ENCODE measurements at regions not wholly inside any gene's neighbourhood (a gene's known extent, or its start where the extent isn't known, plus 50 kb on each side); places are given as distances from the start of the nearest gene placed in this dataset.

DNA sequence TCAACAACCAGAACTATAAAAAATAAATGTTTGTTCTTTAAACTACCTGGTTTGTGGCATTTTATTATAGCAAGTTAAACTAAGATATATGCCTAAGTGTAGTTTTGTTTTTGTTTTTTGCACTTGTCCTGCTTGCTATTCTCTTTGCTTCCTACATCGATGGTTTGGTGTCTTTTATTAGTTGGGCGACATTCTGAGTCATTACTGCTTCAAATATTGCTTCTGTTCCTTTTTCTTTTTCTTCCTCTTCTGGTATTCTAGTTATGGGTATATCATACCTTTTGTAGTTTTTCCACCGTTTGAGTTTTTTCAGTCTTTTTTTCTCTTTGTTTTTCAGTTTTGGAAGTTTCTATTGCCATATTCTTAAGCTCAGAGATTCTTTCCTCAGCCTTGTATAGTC lies 86.9 kb downstream of the MACIR start:
- peaks cover 4 to 7% of the 10 kb centered on the region in 2 donors for H3K27me3 Mint-ChIP-seq (ENCODE audit: low read depth in 2 of 2)
- Histone ChIP-seq H3K36me3 (ENCODE audit: control insufficient read depth, insufficient read depth, low read length) (no peaks in the 10 kb centered on the region), H3K27me3 (ENCODE audit: control insufficient read depth, insufficient read depth, low read length) (no peaks in the 10 kb centered on the region), H3K27ac (ENCODE audit: low read length) (no peak overlapping the region), H3K9me3 (ENCODE audit: control insufficient read depth, insufficient read depth, low read length) (no peaks in the 10 kb centered on the region), H3K4me1 (ENCODE audit: control insufficient read depth, insufficient read depth, low read length) (no peaks in the 10 kb centered on the region), H3K4me3 (ENCODE audit: low read length) (no peak overlapping the region)
- peaks cover 0 to 5% of the 10 kb centered on the region in 2 donors for H3K9me3 Mint-ChIP-seq
- H3K4me1 Mint-ChIP-seq: no peaks in the 10 kb centered on the region
- intact Hi-C loops (cut with micrococcal nuclease): no loop called here
- TF ChIP-seq, protein P1, sequence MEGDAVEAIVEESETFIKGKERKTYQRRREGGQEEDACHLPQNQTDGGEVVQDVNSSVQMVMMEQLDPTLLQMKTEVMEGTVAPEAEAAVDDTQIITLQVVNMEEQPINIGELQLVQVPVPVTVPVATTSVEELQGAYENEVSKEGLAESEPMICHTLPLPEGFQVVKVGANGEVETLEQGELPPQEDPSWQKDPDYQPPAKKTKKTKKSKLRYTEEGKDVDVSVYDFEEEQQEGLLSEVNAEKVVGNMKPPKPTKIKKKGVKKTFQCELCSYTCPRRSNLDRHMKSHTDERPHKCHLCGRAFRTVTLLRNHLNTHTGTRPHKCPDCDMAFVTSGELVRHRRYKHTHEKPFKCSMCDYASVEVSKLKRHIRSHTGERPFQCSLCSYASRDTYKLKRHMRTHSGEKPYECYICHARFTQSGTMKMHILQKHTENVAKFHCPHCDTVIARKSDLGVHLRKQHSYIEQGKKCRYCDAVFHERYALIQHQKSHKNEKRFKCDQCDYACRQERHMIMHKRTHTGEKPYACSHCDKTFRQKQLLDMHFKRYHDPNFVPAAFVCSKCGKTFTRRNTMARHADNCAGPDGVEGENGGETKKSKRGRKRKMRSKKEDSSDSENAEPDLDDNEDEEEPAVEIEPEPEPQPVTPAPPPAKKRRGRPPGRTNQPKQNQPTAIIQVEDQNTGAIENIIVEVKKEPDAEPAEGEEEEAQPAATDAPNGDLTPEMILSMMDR (IDR thresholded peaks at IDR 0.05): no peak
- no peaks in the 10 kb centered on the region for H3K36me3 Mint-ChIP-seq
- no peak overlapping the region for H3K4me3 Mint-ChIP-seq
- no peak overlapping the region for H3K27ac Mint-ChIP-seq
- no CpG with 5 or more reads among the region's 3 CpGs for WGBS (ENCODE audit: insufficient coverage)
- ATAC-seq (no peak), DNase-seq (no peak)

DNA sequence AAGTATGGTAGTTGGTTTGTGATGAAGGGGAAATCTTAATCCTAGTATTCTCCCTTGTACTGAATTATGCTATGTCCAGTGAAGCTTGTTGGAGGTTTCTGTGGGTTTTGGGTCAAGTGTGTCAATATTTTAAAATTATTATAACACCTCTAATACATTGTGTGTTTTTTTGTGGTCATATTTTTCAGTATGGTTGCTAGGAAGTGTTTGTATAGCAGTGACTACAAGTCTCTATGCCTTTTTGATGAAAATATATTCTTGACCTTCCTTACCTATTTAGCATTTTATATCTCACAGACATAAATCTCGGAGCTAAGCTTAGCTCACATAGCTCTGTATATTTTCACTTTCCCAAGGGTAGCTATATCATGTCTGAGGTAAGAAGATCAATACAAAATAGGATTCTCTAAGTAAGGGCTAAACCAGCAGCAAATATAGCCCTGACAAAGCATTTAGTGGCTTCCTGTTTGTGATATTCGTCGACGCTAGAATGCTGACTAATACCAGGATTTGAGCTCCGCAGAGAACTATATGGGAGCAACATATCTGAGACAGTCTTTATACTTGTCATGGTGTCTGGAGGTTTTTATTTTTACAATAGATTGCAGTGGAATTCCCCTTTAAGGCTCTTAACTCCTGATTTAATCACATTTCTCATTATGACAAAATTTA lies 82.3 kb downstream of the MACIR start:
- Mint-ChIP-seq H3K4me1 (no peaks in the 10 kb centered on the region), H3K9me3 (peaks cover 0 to 5% of the 10 kb centered on the region in 2 donors), H3K27me3 (ENCODE audit: low read depth in 2 of 2) (no peaks in the 10 kb centered on the region), H3K4me3 (no peak overlapping the region), H3K36me3 (no peaks in the 10 kb centered on the region), H3K27ac (no peak overlapping the region)
- Histone ChIP-seq H3K9me3 (ENCODE audit: control insufficient read depth, insufficient read depth, low read length) (no peaks in the 10 kb centered on the region), H3K27me3 (ENCODE audit: control insufficient read depth, insufficient read depth, low read length) (no peaks in the 10 kb centered on the region), H3K4me3 (ENCODE audit: low read length) (no peak overlapping the region), H3K4me1 (ENCODE audit: control insufficient read depth, insufficient read depth, low read length) (no peaks in the 10 kb centered on the region), H3K36me3 (ENCODE audit: control insufficient read depth, insufficient read depth, low read length) (no peaks in the 10 kb centered on the region), H3K27ac (ENCODE audit: low read length) (no peak overlapping the region)
- 7% methylated on average over 4 of the region's 5 CpGs for WGBS (ENCODE audit: insufficient coverage)
- intact Hi-C loops (cut with micrococcal nuclease): no loop called here
- no peak for ATAC-seq
- TF ChIP-seq, protein P1 (IDR thresholded peaks at IDR 0.05): no peak
- no peak for DNase-seq

DNA sequence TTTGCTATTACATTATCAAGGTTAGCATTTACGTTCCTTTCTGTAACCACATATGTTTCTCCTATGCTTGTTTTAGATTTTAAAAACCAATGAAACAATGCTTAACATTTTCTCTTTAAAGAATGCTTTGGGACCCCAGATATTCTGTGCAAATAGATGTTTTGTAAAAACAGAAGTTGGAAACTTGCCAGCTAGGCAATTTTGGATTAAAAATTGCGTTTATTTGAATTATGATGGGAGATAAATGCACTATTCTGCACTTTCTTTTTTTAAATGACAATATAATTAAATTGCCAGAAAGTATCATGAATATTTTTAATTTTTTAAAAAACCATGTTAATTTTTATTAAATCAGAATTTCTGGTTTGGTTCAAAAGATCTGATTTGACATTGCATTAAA lies 81.6 kb downstream of the MACIR start:
- H3K27ac ChIP-seq (ENCODE audit: low read length): no peak overlapping the region
- Mint-ChIP-seq H3K4me1 (no peaks in the 10 kb centered on the region), H3K4me3 (no peak overlapping the region), H3K27ac (no peak overlapping the region), H3K9me3 (peaks cover 0 to 5% of the 10 kb centered on the region in 2 donors), H3K27me3 (ENCODE audit: low read depth in 2 of 2) (no peaks in the 10 kb centered on the region), H3K36me3 (no peaks in the 10 kb centered on the region)
- intact Hi-C loops (cut with micrococcal nuclease): no loop called here
- DNase-seq: no peak
- H3K36me3 ChIP-seq (ENCODE audit: control insufficient read depth, insufficient read depth, low read length): no peaks in the 10 kb centered on the region
- ATAC-seq: no peak
- TF ChIP-seq, protein P1 (IDR thresholded peaks at IDR 0.05): no peak
- H3K4me1 ChIP-seq (ENCODE audit: control insufficient read depth, insufficient read depth, low read length): no peaks in the 10 kb centered on the region
- WGBS (ENCODE audit: insufficient coverage): 66% methylated on average over 2 of the region's 2 CpGs
- no peaks in the 10 kb centered on the region for H3K9me3 ChIP-seq (ENCODE audit: control insufficient read depth, insufficient read depth, low read length)
- no peaks in the 10 kb centered on the region for H3K27me3 ChIP-seq (ENCODE audit: control insufficient read depth, insufficient read depth, low read length)
- no peak overlapping the region for H3K4me3 ChIP-seq (ENCODE audit: low read length)

DNA sequence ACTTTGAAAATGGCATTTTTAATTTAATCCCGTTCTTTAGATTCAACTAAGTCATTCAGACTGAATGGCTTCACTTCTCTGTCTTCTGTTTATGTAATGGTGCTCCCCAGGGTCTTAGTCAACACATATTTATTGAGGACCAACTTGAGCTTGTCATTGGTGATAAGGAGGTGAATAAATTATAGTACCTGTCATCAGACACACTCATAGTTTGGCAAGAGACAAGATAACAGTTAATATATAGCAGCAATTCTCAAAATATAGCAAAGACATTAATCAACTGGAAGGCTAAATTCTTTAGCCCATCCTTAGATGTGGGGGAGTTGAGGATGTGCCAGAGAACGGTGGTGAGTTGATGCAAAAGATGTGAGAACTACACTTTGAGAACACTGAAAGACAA lies 78.4 kb downstream of the MACIR start:
- Mint-ChIP-seq H3K4me1 (no peaks in the 10 kb centered on the region), H3K4me3 (no peak overlapping the region), H3K27me3 (ENCODE audit: low read depth in 2 of 2) (no peaks in the 10 kb centered on the region), H3K9me3 (no peaks in the 10 kb centered on the region), H3K27ac (no peak overlapping the region), H3K36me3 (no peaks in the 10 kb centered on the region)
- Histone ChIP-seq H3K4me3 (ENCODE audit: low read length) (no peak overlapping the region), H3K27ac (ENCODE audit: low read length) (no peak overlapping the region), H3K36me3 (ENCODE audit: control insufficient read depth, insufficient read depth, low read length) (no peaks in the 10 kb centered on the region), H3K27me3 (ENCODE audit: control insufficient read depth, insufficient read depth, low read length) (no peaks in the 10 kb centered on the region), H3K4me1 (ENCODE audit: control insufficient read depth, insufficient read depth, low read length) (no peaks in the 10 kb centered on the region), H3K9me3 (ENCODE audit: control insufficient read depth, insufficient read depth, low read length) (no peaks in the 10 kb centered on the region)
- ATAC-seq: no peak
- no peak for DNase-seq
- WGBS (ENCODE audit: insufficient coverage): 77% methylated on average over 2 of the region's 2 CpGs
- intact Hi-C loops (cut with micrococcal nuclease): no loop called here
- TF ChIP-seq, protein P1 (IDR thresholded peaks at IDR 0.05): no peak

All from natural killer cell (primary cell).